Colonic mucosa (tissue), 4 donors: ENCODE measurements at regions not wholly inside any gene's neighbourhood (a gene's known extent, or its start where the extent isn't known, plus 50 kb on each side); places are given as distances from the start of the nearest gene placed in this dataset.

Source experiments
- DNase-seq: peaks from one replicate; pipeline ENCODE4 v3.0.0-alpha.2; 2020
- H3K27ac ChIP-seq: fragments of 200-600 bp; one replicate; pipeline ENCODE4 v1.8.0; 2021
- H3K27me3 ChIP-seq: fragments of 200-600 bp; one replicate; pipeline ENCODE4 v1.8.0; 2021
- H3K36me3 ChIP-seq: fragments of 200-600 bp; one replicate; pipeline ENCODE4 v1.8.0; 2021
- H3K4me1 ChIP-seq: fragments of 200-600 bp; one replicate; pipeline ENCODE4 v1.8.0; 2021; ENCODE audit warnings: mild to moderate bottlenecking
- H3K4me3 ChIP-seq: fragments of 200-600 bp; one replicate; pipeline ENCODE4 v1.8.0; 2021
- H3K9ac ChIP-seq, 2 donors: one replicate each; pipeline ENCODE4 v1.7.0; 2013; ENCODE audit warnings: control low read depth in 2 of 2, low read depth in 2 of 2, low read length in 2 of 2
- H3K9me3 ChIP-seq: fragments of 200-600 bp; one replicate; pipeline ENCODE4 v1.8.0; 2021
- intact Hi-C: fragments of 100-400 bp; cut with DNase I; formaldehyde crosslinking; loops from one replicate; pipeline ENCODE4 v1.14.1; 2022
- TF ChIP-seq, protein P1 (sequence below): fragments of 200-600 bp; IDR thresholded peaks from one replicate; pipeline ENCODE4 v1.8.0; 2022; ENCODE audit warnings: antibody characterized with exemption, mild to moderate bottlenecking
- donor health status: healthy.
- donor health status: DM: no; HTN: no; CAD: no.
- donor health status: DM: no; HTN: no; CAD: no.

DNA sequence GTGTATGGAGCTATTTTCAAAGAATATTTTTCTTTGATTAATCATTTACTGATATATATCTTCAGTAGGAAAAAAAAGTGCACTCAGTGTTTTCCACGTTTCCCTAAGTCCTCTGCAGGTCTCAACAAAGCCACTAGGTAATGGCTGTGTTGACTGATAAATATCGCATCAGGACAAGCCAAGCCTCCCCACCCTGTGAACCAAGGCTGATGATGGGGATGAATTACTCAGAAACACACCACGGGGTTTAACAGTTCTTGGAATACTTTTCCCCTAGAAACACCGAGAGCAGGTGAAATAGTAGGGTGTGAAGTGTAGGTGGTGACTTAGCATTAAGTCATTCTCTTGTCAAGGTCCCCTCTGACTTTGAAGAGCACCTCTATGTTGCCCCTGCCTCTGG, 423.5 kb upstream of the IGFBP3 start:
- no peak for DNase-seq
- H3K9ac ChIP-seq, result no peak overlapping the region
- intact Hi-C loops, result no loop called here

DNA sequence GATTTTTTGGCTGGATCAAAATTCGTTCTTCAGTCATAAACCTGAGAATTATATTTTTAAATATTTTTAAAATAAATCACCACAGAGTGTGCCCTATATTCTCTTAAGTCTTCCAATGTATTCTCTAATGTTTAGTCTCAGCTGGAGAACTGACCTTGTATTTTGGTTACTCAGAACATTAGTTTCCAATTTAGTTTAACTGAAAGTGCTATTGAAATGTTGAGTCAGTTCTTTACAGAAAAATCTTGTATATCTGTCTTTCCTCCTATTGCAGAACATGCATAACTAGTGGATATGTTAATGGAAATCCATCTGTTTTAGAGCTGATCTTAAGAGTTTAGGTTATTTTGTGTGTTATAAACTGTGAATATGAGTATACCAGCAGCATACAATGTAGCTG, 422.7 kb upstream of the IGFBP3 start:
- Histone ChIP-seq H3K27me3 (no peaks in the 10 kb centered on the region), H3K4me3 (no peak overlapping the region), H3K4me1 (no peaks in the 10 kb centered on the region), H3K9me3 (no peaks in the 10 kb centered on the region), H3K27ac (no peak overlapping the region), H3K36me3 (no peaks in the 10 kb centered on the region), H3K9ac (no peak overlapping the region)
- intact Hi-C loops, result no loop called here
- DNase-seq, result no peak
- TF ChIP-seq, protein P1, sequence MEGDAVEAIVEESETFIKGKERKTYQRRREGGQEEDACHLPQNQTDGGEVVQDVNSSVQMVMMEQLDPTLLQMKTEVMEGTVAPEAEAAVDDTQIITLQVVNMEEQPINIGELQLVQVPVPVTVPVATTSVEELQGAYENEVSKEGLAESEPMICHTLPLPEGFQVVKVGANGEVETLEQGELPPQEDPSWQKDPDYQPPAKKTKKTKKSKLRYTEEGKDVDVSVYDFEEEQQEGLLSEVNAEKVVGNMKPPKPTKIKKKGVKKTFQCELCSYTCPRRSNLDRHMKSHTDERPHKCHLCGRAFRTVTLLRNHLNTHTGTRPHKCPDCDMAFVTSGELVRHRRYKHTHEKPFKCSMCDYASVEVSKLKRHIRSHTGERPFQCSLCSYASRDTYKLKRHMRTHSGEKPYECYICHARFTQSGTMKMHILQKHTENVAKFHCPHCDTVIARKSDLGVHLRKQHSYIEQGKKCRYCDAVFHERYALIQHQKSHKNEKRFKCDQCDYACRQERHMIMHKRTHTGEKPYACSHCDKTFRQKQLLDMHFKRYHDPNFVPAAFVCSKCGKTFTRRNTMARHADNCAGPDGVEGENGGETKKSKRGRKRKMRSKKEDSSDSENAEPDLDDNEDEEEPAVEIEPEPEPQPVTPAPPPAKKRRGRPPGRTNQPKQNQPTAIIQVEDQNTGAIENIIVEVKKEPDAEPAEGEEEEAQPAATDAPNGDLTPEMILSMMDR, result no peak

More for the DNA sequence above, 423.5 kb upstream of the IGFBP3 start:
- Histone ChIP-seq H3K9me3 (no peaks in the 10 kb centered on the region), H3K4me3 (no peak overlapping the region), H3K36me3 (no peaks in the 10 kb centered on the region), H3K27me3 (no peaks in the 10 kb centered on the region), H3K27ac (no peak overlapping the region), H3K4me1 (no peaks in the 10 kb centered on the region)
- TF ChIP-seq, protein P1, result no peak

DNA sequence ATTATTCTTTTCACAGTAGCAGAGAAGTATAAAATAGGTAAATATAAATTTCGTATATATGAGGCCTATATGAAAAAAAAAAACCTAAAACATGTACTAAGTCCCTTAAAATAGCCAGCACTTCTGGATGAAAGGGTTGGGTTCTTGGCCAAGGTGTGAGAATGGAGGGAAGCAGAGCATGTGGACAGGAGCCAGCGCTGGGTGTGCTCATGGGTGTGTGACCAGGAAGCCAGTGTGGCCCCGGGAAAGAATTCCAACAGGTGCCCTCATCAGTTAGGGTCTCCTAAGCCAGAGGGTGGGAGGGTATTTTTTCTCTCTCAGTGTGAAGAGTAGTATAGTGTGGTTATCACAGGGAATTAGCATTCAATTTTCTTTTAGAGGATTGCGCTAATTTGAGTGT, 401.9 kb upstream of the IGFBP3 start:
- TF ChIP-seq, protein P1, result no peak
- no peak overlapping the region for H3K4me3 ChIP-seq
- intact Hi-C loops, result no loop called here

DNA sequence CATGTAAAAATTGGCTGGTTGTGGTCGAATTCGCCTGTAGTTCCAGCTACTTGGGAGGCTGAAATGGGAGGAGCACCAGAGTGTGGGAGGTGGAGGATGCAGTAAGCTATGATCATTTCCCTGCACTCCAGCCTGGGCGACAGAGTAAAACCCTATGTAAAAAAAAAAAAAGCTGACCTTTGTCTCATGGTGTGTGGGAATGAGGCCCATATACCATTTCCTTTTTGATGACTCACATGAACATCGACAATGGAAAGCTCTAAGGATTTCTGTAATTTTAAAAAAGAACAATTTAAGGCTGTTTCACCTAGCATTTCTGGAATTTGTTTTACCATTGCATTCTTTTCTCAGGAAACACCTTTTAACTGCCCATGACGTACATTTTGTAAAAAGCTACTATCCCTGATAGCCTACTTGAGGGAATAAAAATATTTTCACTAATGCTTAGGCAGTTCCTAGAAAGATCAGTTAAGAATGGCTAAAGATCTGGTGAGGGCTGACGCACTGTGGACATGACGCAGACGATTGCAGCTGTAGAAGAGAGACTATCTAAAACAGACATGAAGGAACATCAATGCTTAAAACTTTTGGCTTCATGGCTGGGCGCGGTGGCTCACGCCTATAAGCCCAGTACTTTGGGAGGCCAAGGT, 400.6 kb upstream of the IGFBP3 start:
- H3K27ac ChIP-seq, result no peak overlapping the region
- intact Hi-C loops, result no loop called here
- H3K4me1 ChIP-seq, result no peaks in the 10 kb centered on the region
- no peaks in the 10 kb centered on the region for H3K9me3 ChIP-seq
- H3K36me3 ChIP-seq, result no peaks in the 10 kb centered on the region
- no peaks in the 10 kb centered on the region for H3K27me3 ChIP-seq
- DNase-seq, result no peak
- TF ChIP-seq, protein P1, result no peak
- H3K4me3 ChIP-seq, result no peak overlapping the region
- no peak overlapping the region for H3K9ac ChIP-seq

More for the DNA sequence above, 401.9 kb upstream of the IGFBP3 start:
- H3K27ac ChIP-seq, result no peak overlapping the region
- no peaks in the 10 kb centered on the region for H3K4me1 ChIP-seq
- H3K9ac ChIP-seq, result no peak overlapping the region
- no peaks in the 10 kb centered on the region for H3K27me3 ChIP-seq
- DNase-seq, result no peak
- H3K9me3 ChIP-seq, result no peaks in the 10 kb centered on the region
- H3K36me3 ChIP-seq, result no peaks in the 10 kb centered on the region

DNA sequence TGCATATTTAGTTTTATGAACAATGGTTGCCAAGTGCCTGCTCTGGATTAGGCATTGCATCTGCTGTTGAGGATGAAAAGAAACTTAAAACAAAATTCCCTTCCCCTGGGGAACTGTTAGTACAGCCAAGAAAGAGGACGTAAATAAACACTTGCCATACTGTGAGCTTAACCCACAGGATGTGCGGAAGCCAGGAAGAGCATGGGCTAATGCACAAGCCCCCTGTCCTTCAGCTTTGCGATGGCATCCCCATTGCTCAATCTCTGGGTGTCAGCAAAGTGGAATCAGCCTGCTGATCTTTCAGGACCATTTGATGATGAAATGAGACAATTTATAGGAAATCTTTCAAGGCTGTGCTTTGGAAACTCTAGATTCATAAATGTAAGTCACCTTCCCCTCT, 399.9 kb upstream of the IGFBP3 start:
- H3K27me3 ChIP-seq, result no peaks in the 10 kb centered on the region
- intact Hi-C loops, result no loop called here
- H3K9me3 ChIP-seq, result no peaks in the 10 kb centered on the region

More for the DNA sequence above, 399.9 kb upstream of the IGFBP3 start:
- Histone ChIP-seq H3K27ac (no peak overlapping the region), H3K4me1 (no peaks in the 10 kb centered on the region), H3K36me3 (no peaks in the 10 kb centered on the region), H3K4me3 (no peak overlapping the region), H3K9ac (no peak overlapping the region)
- no peak for DNase-seq
- TF ChIP-seq, protein P1, result no peak
